ENCODE measurements at regions not wholly inside any gene's neighbourhood (a gene's known extent, or its start where the extent isn't known, plus 50 kb on each side); places are given as distances from the start of the nearest gene placed in this dataset.

DNA sequence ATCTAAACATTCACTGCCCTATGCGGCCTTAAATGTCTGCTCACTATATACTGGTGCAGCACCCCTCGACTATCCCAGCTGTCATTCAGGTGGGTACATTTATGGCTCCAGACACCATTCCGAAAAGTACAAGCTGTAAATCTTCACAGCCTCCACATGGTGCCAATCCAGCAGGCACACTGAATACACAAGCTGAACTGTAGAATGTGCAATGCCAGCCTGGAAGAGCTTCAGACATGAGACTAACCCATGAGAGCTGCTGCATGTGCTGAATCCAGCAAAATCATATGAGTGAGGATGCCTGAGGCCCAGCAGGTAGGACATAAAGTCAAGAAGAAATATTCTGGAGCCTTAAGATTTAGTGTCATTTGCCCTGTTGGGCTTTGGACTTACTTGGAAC is 483.8 kb upstream of the GRIA1 start:
- no peak for DNase-seq (ENCODE audit: low read depth)

DNA sequence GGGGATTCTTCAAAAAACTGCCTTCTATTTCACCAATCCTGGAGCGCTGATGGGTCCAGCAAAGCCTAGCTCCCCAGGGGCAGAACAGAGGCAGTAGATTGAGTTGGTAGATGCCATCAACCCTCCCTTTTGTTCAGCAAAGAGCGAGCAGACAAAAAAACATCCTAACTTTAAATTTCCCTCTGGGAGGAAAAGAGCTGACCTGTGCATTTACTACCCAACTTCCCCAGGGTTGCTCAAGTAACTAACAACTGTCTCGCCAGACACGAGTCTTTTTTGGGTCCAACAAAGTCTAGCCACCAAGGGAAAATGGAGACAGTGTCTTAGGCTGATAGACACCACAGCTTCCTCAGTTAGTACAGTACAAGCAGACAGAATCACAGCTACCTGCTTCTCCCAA is 476.3 kb upstream of the GRIA1 start:
- DNase-seq (ENCODE audit: low read depth) = no peak

GRCh38 chr5:153018121-153018520 is 472.3 kb upstream of the GRIA1 start:
- DNase-seq (ENCODE audit: low read depth) = no peak

DNA sequence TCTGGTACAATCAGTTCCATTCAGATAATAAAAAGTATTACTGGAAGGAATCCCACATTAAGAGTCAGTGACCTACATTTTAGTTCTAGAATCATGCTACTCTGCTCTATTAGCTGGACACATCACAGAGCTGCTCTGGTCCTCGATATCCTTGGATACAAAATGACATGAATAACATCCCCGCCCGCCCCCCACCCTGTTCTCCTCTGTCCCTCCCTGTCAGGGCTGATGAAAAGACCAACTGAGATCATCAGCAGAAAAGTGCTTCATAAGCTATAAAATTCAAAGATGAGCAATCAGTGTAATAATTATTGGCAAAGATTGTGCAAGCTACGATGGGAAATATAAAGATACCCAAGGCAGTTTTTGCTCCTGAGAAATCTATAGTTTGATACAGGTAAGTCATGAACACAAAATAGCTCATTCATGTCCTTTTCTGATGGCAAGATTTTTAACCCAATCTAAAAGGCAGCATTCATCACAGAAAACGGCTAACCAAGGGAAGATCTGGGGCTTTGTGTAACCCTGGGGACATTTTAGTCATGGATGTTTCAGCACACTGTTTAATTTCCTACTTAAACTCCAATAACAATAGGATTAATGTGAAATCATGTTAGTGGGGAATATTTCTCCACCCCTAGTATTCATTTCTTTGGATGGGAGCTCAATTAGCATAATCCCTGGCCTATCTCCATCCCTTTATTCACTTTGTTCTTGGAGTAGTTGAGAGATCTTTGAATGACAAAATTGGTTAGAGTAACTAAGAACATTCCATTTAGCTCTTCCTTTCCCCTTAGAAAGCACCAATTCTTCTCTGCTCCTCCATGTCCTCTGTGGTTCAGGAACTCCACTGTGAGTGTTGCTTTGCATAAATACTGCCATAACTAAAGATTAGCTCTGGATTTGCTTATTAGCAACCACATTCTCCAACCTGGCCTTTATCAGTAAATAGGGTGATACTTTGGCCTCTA is 459.4 kb upstream of the GRIA1 start:
- DNase-seq (ENCODE audit: low read depth) = no peak

- no peak for DNase-seq (ENCODE audit: low read depth)
Observed at GRCh38 chr5:153039501-153039900, 451.0 kb upstream of the GRIA1 start.

DNA sequence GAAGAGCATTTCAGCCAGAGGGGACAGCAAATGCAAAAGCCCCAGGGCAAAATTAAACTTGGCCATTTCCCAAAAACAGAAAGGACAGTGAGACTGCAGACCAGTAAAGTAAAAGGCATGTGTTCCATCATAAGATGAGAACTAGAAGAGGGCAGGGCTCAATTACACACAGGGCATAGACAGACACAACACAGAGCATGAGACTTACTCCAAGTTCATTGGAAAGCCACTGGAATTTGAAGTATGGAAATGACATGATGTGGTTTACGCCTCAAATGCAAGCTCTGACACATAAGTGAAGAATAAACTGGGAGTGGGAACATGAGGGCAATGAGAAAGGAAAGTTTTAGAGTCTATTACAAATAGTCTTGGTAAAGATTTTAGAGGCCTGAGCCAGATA is 446.6 kb upstream of the GRIA1 start:
- no peak for DNase-seq (ENCODE audit: low read depth)

DNA sequence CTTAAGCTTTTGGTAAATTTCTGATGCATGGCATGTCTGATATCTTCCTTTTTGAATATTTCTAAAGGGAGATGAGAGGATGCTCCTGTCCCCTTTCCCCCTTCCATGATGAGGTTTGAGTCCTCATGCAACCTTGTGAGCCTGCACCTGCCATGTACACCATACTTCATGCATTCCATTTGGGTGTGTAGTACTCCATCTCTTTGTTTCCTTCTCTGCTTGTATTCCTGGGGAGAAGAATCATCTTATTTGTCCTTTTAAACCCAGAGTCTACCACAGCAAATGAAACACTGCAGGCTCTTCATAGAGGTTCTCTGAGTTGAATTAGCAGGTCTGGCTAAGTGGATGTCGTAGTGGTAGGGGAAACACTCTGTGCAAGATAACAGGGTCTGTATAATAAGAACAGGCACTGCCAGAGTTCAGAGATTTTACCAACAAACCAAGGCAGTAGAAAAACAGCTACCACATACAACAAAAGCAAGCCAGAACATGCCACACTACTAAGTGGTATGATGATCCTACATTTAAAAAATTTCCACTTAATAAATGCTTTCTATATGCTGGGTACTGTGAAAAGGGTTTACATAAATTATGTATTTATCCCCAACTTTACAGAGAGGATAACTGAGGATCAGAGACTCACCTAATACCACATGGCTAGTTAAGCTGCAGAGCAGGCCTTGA is 439.8 kb upstream of the GRIA1 start:
- DNase-seq (ENCODE audit: low read depth) = no peak

- no peak for DNase-seq (ENCODE audit: low read depth)
Observed at GRCh38 chr5:153066281-153066680, 424.2 kb upstream of the GRIA1 start.

DNA sequence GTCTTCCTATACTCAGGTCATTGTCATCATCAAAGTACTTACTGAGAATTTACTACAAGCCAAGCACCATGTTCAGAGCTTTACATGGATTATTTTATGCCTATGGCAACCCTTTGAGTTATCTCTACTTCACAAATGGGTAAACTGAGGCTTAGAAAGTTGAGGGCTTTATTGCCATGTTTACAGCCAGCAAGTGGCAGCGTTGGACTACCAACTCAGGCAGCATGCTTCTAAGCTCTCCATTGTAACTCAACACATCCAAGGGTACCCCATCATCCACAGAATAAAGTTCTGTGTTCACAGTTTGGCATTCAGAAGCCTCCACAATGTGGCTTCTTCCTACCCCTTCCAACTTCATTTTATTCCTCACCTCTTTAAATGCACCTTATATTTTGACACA is 422.6 kb upstream of the GRIA1 start:
- no peak for DNase-seq (ENCODE audit: low read depth)

DNA sequence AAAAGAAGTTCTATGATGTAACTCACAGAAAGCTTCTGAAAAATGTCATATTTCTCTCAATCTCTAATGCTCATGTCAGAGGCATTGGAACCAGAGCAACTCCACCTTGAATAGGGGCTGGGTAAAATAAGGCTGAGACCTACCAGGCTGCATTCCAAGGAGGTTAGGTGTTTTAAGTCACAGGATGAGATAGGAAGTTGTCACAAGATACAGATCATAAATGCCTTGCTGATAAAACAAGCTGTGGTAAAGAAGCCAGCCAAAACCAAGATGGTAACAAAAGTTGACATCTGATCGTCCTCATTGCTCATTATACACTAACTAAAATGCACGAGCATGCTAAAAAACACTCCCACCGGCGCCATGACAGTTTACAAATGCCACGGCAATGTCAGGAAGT is 411.1 kb upstream of the GRIA1 start:
- no peak for DNase-seq (ENCODE audit: low read depth)

- no peak for DNase-seq (ENCODE audit: low read depth)
Observed at GRCh38 chr5:153080940-153081339, 409.5 kb upstream of the GRIA1 start.

GRCh38 chr5:153081385-153081784 is 409.1 kb upstream of the GRIA1 start:
- no peak for DNase-seq (ENCODE audit: low read depth)

GRCh38 chr5:153084511-153084910 is 406.0 kb upstream of the GRIA1 start:
- DNase-seq (ENCODE audit: low read depth) = no peak

DNA sequence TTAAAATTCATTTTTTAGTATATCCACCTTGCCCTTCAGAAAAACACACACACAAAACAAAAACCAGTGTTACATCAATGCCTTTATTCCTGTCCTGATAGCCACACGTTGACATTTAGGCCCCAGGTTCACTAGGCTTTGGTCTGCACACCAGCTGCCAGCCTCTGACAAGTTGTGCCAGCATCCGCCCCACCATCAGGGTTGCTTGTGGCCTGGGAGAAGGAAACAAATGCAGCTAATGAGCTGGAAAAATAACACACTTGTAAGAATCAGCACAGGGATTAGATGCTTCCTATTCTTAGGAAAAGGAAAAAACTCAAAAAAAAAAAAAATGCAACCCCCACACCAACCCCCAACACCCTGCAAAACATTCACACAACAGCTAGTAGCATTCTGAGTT is 404.0 kb upstream of the GRIA1 start:
- DNase-seq (ENCODE audit: low read depth) = no peak

- DNase-seq (ENCODE audit: low read depth) = no peak
Observed at GRCh38 chr5:153088538-153088937, 401.9 kb upstream of the GRIA1 start.

GRCh38 chr5:153094333-153094732 is 396.1 kb upstream of the GRIA1 start:
- no peak for DNase-seq (ENCODE audit: low read depth)

- no peak for DNase-seq (ENCODE audit: low read depth)
Observed at GRCh38 chr5:153096381-153096780, 394.1 kb upstream of the GRIA1 start.

GRCh38 chr5:153099328-153099727 is 391.1 kb upstream of the GRIA1 start:
- no peak for DNase-seq (ENCODE audit: low read depth)

DNA sequence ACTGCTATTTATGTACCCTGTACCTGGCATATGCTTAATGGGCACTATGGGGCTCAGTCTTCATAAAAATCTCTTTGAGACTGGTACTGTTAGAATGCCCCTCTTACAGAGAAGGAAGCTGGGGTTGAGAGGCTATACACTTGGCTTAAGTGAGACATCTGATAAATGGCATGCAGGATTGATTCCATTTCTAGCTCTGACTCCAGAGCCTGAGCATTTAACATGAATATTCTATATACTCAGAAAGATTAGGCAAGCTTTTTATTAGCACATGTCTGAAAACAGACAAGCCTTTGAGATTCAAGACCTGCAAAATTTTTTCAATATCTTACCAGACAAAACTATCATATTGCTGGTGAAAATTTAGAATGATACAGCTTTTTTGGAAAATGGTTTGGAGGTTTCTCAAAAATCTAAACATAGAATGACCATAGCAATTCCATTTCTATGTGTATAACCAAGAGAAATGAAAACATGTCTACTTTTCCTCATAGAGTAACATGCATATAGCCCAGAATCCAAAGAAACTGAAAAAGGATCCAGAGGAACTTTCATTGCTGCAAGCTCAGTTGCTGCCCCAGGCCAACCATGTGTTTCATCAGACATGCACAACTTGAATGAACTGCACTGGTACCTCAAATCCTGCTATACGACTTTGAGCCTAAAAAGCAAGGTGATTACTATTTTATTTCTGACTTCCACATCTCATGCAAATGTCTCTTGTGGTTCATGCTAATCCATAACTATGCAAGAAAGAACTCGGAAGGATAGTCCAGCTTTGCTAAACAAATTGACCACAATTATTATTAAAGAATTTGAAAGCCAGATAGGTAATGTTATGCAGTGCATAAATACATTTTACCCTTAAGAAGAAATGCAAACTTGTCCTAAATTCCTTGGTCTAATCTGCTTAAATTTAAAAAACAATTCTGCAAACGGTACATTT is 389.0 kb upstream of the GRIA1 start:
- no peak for DNase-seq (ENCODE audit: low read depth)

DNA sequence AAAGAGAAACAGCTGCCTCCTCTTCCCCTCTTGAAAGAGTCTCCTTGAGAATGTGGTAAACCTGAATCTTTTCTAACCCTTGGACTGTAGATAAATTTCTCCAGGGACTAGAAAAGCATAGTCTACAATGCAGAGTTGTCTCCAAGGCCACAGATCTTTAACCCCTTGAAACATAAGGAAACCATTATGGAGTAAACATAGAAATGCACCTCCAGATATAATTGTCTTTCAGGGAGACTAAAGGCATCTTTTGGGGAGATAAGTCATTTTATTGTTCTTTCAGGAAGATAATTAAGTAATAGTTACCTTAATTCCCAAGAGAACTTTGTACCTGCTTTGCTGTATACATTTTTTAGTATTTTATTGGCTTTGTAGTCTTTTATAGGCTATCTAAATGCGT is 373.6 kb upstream of the GRIA1 start:
- no peak for DNase-seq (ENCODE audit: low read depth)

DNA sequence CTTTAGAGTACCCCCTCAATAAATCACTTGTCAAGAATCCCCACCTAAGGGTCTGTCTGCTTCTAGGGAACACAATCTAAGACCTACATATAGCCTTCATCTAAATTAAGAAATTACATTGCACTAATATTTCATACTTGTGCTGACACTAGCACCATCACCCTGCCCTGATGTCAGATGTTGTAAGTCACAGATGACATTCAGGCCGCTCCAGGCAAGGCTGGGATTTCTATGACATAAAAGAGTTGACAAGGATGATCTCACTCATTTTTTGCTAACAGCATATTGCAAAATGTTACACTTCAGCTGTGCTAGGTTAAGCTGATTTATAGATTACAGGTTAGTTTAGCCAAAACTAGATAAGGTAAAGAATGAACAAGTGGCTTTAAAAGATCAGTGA is 372.5 kb upstream of the GRIA1 start:
- no peak for DNase-seq (ENCODE audit: low read depth)

DNA sequence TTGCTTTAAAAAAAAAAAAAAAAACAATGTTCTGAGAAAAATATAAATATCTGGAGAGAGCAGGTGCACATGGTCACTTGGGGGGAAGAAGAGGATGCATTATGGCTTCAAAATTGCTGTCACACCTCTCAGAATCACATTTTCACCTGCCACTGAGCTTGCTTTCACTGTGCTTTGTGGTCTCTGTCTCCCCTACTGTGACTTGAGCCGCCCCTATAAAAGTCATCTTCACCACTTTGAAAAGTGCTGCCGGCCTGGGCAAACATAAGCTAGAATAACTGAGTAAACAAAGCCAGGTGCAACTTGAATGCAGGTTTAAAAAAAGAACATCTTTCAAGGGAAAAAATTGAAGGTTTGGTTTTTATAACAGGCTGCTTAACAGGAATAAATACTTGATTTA is 368.1 kb upstream of the GRIA1 start:
- DNase-seq (ENCODE audit: low read depth) = no peak

Data from fibroblast of gingiva (primary cell).